ENCODE measurements at regions not wholly inside any gene's neighbourhood (a gene's known extent, or its start where the extent isn't known, plus 50 kb on each side); places are given as distances from the start of the nearest gene placed in this dataset.

DNA sequence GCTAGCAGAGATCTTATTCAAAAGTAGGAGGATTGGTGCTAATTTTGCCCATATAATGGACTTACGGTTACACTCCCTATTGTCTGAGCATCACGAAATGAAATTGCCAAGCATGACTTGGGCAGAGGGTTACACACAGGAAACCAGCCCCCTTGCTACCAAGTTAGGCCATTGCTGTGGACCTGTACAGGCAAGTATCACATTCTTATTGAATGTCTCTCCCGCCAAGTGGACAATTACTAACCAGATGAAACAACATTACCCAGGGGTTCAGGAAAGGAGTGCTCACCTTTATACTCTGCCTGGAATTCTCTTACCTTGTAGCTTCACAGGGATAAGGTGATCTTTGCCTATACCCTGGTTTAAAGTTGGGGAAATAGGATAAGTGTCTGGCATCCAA is 70.6 kb upstream of the TOX3 start:
- Mint-ChIP-seq H3K4me3 (ENCODE audit: low read depth) (no peak overlapping the region), H3K4me1 (ENCODE audit: low read depth) (peaks cover 22% of the 10 kb centered on the region), H3K27me3 (peaks cover 4% of the 10 kb centered on the region), H3K9me3 (ENCODE audit: low read depth) (peaks cover 11% of the 10 kb centered on the region), H3K27ac (no peak overlapping the region), H3K36me3 (ENCODE audit: insufficient read depth) (no peaks in the 10 kb centered on the region)
- TF ChIP-seq, protein P1, sequence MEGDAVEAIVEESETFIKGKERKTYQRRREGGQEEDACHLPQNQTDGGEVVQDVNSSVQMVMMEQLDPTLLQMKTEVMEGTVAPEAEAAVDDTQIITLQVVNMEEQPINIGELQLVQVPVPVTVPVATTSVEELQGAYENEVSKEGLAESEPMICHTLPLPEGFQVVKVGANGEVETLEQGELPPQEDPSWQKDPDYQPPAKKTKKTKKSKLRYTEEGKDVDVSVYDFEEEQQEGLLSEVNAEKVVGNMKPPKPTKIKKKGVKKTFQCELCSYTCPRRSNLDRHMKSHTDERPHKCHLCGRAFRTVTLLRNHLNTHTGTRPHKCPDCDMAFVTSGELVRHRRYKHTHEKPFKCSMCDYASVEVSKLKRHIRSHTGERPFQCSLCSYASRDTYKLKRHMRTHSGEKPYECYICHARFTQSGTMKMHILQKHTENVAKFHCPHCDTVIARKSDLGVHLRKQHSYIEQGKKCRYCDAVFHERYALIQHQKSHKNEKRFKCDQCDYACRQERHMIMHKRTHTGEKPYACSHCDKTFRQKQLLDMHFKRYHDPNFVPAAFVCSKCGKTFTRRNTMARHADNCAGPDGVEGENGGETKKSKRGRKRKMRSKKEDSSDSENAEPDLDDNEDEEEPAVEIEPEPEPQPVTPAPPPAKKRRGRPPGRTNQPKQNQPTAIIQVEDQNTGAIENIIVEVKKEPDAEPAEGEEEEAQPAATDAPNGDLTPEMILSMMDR (IDR thresholded peaks at IDR 0.05; ENCODE audit: unreplicated experiment) = no peak
- no peak for DNase-seq (ENCODE audit: low spot score, unreplicated experiment)

DNA sequence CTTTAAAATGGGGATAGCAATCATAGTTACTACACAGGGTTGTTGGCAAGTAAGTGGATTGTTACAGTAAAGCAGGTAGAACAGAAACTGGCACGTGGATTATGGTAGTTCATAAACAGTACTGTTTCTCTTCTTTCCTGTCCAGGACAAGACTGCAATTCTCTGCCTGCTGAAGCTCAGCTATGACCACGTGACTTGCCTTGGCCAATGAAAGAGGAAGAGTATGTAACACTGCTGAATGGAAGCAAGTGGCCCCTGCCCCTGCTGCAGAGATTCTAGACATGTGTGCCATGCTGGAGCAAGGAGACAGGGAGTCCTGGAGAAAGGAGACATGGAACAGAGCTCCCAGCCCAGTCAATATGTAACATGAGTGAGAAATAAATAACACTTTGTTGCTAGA is 66.6 kb upstream of the TOX3 start:
- H3K27ac Mint-ChIP-seq = peak overlapping the region; percentile 2
- H3K4me3 Mint-ChIP-seq (ENCODE audit: low read depth) = no peak overlapping the region
- DNase-seq (ENCODE audit: low spot score, unreplicated experiment) = no peak
- H3K27me3 Mint-ChIP-seq = no peaks in the 10 kb centered on the region
- peaks cover 16% of the 10 kb centered on the region for H3K9me3 Mint-ChIP-seq (ENCODE audit: low read depth)
- H3K4me1 Mint-ChIP-seq (ENCODE audit: low read depth) = peaks cover 26% of the 10 kb centered on the region
- no peaks in the 10 kb centered on the region for H3K36me3 Mint-ChIP-seq (ENCODE audit: insufficient read depth)
- TF ChIP-seq, protein P1 (IDR thresholded peaks at IDR 0.05; ENCODE audit: unreplicated experiment) = no peak

DNA sequence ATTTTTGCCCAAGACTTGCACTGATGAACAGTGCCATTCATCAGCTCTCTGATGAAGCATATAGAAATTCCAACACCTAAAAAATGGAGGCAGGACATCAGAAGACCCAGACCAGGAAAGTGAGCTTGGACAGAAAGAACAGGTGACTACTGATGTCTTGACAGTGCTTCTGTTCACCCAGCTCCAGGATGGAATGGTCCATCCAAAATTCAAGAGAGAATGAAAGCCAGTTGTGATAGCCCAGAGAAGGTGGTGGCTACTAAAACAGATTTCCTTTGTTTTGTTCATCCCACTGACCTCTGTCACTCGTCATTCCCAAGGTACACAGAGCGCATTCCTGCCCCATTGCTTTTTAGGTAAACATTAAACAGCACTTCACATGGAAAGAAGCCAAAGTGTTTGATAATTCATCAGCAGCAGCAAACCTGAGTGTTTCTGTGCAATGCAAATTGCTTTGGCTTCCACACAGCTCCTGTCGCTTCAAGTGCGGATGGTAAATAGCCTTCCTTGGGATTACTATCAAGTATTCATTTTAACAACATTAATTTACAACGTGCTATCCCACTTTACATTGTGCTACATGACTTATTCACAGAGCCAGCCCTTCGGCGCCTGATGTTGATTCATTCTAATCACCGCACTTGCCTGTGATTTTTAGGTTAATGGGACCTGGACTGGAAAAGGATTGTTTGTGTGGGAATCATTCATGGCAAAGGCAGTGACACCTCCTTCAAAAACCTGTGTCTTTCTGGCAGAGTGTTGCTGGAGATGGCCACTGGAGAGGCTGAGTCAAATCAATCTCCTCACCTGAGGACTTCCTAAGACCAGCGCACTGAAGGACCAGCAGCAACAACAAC is 65.1 kb upstream of the TOX3 start:
- peak overlapping the region; percentile 40 for H3K4me3 Mint-ChIP-seq (ENCODE audit: low read depth)
- H3K27me3 Mint-ChIP-seq = no peaks in the 10 kb centered on the region
- H3K4me1 Mint-ChIP-seq (ENCODE audit: low read depth) = peaks cover 34% of the 10 kb centered on the region
- H3K36me3 Mint-ChIP-seq (ENCODE audit: insufficient read depth) = no peaks in the 10 kb centered on the region
- peak overlapping the region; percentile 90 for H3K27ac Mint-ChIP-seq
- DNase-seq (ENCODE audit: low spot score, unreplicated experiment) = no peak
- TF ChIP-seq, protein P1 (IDR thresholded peaks at IDR 0.05; ENCODE audit: unreplicated experiment) = no peak
- peaks cover 13% of the 10 kb centered on the region for H3K9me3 Mint-ChIP-seq (ENCODE audit: low read depth)

DNA sequence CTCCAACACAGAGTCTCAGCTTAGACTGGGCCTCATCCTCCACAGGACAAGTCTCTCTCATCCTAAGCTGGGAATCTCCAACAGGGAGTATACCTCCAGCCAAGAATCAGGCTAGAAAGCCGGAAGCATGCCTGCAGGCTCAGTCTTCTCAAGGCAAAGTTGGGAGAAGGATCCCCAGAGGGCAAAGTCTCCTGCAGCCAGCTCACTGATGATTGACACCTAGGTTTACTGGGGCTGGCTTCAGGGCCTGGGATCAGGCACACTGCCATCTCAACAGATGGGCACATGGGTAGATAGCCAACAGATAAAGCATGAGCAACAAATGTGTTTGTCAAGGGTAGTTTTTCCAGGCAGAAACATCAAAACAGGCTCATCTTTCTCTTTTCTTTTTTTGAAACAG is 56.1 kb upstream of the TOX3 start:
- Mint-ChIP-seq H3K4me3 (ENCODE audit: low read depth) (no peak overlapping the region), H3K27ac (no peak overlapping the region), H3K36me3 (ENCODE audit: insufficient read depth) (no peaks in the 10 kb centered on the region), H3K9me3 (ENCODE audit: low read depth) (peaks cover 2% of the 10 kb centered on the region), H3K4me1 (ENCODE audit: low read depth) (peaks cover 17% of the 10 kb centered on the region), H3K27me3 (no peaks in the 10 kb centered on the region)
- TF ChIP-seq, protein P1 (IDR thresholded peaks at IDR 0.05; ENCODE audit: unreplicated experiment) = no peak
- DNase-seq (ENCODE audit: low spot score, unreplicated experiment) = no peak

DNA sequence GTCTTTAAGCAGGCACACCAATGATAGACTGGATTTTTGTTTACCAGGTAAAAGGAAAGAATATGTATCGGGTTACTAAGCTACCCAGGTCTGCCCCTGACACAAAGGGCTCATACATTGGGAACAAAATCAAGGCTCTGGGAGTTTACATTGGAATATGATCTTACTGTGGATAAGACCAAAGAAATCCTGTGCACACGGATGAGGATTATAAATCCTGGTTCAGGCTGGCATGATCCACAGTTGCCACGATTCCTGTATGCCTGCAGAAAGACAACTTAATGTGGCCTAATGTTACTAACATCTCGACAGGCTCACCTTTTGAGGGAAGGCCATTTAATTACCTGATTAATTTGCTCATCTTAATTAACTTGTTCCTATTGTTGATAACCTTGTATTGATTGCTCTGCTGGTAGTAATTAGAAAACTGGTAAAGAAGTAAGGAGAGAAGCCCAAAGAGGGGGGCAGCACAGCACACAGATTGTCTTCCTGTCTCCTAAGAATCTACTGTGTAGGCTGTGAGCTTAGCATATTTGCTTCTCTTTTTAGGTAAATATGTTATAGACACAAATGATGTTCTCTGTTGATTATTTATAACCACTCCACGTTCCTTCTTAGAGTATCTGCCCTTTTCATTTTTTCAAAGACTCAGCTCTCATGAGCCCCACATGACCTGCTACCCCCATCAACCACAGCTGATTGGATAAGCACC is 51.0 kb upstream of the TOX3 start:
- DNase-seq (ENCODE audit: low spot score, unreplicated experiment) = no peak
- peaks cover 18% of the 10 kb centered on the region for H3K4me1 Mint-ChIP-seq (ENCODE audit: low read depth)
- TF ChIP-seq, protein P1 (IDR thresholded peaks at IDR 0.05; ENCODE audit: unreplicated experiment) = no peak
- H3K27ac Mint-ChIP-seq = peak overlapping the region; percentile 89
- peaks cover 2% of the 10 kb centered on the region for H3K9me3 Mint-ChIP-seq (ENCODE audit: low read depth)
- no peaks in the 10 kb centered on the region for H3K36me3 Mint-ChIP-seq (ENCODE audit: insufficient read depth)
- H3K4me3 Mint-ChIP-seq (ENCODE audit: low read depth) = peak overlapping the region; percentile 15
- no peaks in the 10 kb centered on the region for H3K27me3 Mint-ChIP-seq

Measured in progenitor cell of endocrine pancreas (in vitro differentiated cells).